Renal cortex interstitium (tissue), 11 donors: ENCODE measurements at regions not wholly inside any gene's neighbourhood (a gene's known extent, or its start where the extent isn't known, plus 50 kb on each side); places are given as distances from the start of the nearest gene placed in this dataset.
"Not testable (repeated sequence)": the region's sequence is repeated elsewhere in the genome, so short reads cannot be mapped to it uniquely, and the experiment has no call there.

Source experiments
- DNase-seq, 11 donors: peaks; one replicate each; pipeline ENCODE4 v3.0.0-alpha.2; 2013; ENCODE audit warnings: low read depth in 9 of 11, low spot score in 4 of 11; ENCODE audit errors: extremely low read depth in 1 of 11

DNA sequence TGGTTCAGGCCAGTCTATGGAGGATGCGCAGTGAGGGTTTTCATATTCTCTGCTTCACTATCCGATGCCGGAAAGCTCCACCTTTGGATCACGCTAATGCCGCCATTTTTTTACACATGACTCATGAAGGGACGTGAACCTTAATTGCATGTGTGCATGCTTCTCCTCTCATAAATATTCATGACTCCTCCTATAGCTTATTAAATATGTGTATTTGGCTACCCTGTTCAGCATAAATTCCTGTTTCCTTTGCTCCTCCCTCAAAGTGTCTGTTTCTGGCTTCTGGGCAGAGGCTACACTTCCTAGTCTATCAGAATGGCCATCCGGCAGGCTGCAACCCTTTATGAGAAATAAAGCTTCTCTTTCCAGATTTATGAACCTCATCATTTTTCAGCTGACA is 1890.8 kb downstream of the KHDRBS2 start:
- not testable (repeated sequence) for DNase-seq

DNA sequence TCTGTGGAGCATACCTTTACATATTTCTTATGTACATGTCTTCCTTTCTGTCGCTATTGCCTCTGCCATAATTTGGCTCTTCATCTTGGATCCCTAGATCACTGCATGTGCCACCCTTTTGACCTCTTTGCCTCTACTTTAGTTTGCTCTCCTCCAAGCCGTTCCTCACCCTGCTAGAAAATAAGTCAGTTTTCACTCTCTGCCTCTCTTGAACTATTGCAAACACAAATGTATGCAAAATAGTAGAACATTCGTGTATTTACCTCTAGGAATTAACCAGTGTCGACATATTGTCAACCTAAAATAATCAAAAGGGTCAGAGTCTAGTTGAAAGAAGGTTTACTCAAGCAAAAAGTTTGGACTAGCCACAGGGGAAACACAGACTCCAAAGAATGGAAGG is 1893.1 kb downstream of the KHDRBS2 start:
- not testable (repeated sequence) for DNase-seq

DNA sequence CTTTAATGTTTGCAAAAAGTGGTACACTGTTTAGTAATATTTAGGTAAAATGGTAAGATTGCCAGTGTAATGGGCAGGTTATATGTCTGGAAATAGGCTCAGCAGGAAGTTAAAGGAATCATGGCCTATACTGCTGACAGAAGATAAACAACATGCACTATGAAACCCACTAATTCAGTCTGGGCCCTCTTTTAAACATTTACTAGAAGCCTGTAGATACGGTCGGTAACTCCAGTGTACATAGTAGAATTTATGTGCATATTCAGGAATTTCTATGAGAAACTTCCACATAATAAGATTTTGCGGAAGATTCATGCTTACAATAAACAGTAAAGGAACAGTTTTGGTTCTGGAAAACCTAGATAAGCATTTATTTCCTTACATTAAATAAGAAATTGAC is 1896.9 kb downstream of the KHDRBS2 start:
- DNase-seq: not testable (repeated sequence)

DNA sequence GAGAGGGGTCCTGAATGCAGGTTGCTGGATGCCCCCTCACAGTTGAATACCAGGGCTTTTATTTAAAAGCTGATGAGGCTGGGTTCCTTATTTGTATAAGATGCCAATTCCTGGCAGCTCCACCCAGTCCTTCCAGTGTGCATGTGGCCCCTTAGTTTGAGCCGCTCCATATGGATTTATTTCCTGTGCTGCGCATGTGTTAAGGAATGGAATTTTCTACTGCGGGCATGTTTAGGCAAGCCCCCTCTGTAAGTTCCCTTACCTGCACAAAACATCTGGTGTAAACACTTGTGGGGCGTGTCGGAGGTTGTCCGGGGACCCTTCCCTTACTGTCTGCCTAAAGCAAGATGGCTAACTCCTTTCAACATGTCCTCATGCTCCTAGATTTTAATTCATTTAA is 1901.4 kb downstream of the KHDRBS2 start:
- DNase-seq: not testable (repeated sequence)

DNA sequence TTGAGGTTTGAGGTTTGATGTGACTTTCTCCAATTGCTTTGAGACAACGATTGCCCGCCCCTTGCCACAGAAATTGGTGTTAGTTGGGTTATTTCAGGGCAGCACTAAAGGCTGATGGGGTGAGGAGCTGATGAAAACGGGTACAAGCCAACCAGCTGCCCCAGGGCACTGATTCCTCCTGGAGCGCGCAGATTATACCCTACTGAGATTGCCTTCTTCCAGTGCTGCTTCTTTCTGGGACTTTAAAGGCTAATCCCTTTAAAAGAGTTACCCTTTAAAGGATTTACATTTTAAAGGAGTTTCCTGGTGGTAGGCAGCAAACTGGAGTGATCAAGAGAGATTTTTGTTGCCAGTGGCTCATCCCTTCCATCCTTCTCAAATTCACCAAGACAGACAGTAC is 1903.3 kb downstream of the KHDRBS2 start:
- DNase-seq: not testable (repeated sequence)

DNA sequence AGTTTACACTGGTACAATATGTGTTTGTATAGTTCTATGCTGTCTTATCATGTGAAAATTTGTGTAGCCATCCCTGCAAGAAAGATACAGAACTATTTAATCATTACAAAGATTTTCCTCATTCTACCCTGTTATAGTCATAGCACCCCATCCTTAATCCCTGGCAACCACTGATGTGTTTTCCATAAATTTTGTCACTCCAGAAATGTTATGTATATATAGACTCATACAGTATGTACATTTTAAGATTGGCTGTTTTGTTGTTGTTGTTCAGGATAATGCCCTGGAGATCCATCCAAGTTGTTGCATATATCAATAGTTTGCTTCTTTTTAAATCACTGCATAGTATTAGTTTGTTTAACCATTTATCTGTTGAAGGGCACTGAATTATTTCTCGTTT is 1911.9 kb downstream of the KHDRBS2 start:
- DNase-seq: not testable (repeated sequence)

DNA sequence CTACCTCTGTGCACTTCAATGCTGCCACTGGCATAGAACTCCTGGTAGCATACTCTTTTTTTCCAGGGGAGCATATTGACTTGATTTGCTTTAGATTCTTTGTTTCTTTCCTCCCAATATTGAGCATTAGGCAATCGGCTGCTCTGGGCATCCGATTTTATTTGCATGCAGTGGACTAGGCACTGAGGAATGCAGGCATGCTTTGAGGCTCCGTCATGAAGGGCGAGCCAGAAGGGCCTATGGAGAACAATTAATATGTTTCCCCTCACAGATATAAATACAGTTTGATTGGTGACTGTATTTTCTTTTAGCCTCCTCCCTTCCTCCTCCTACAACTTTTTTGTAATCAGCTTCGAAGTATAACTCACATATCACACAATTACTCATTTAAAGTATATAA is 1918.2 kb downstream of the KHDRBS2 start:
- DNase-seq: not testable (repeated sequence)

DNA sequence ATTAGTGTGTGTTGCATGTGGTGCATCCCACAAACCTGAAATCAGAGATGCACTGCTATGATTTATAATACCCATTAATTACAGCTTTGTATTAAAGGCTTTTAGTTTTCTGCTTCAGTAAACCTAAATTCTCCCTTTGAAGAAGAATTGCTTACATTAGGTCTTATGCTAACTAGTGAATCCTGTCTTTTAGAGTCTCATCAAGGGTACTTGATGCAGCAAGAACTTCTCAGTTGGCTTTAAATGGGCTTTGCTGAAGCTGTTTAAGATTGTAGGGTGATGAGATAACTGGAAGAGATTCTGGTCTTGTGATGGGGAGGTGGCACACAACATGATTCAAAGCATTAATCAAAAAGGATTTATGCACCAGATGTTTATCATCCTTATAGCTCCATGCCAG is 1920.1 kb downstream of the KHDRBS2 start:
- DNase-seq: peak in 3 of 11 donors; percentile 3 to 16 (median 13)

DNA sequence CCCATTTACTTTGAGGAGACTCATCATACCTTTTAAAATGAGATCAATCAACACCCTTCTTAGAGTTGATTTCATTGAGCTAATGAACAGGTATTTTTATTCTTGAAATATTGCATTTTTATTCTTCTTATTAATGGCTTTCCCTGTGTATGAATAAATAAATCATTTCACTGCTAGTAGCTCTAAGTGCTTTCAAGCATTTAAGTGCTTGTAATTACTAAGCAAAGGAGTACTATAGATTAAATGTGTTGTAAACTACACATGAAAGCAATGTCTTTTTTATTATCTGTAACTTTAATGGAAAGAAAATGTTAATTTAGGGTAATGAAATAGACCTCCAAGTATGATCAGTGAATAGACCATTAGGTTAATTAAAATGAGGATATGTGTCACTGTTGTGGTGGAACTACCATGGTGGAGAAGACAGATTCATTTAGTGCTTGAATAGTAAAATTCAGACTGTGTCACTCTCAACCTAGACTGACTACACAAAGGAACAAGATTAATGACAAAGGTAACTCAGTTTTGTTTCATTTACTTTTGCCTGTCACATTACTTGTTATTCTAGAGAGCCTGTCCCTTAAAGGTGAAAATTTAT is 1943.5 kb downstream of the KHDRBS2 start:
- not testable (repeated sequence) for DNase-seq

DNA sequence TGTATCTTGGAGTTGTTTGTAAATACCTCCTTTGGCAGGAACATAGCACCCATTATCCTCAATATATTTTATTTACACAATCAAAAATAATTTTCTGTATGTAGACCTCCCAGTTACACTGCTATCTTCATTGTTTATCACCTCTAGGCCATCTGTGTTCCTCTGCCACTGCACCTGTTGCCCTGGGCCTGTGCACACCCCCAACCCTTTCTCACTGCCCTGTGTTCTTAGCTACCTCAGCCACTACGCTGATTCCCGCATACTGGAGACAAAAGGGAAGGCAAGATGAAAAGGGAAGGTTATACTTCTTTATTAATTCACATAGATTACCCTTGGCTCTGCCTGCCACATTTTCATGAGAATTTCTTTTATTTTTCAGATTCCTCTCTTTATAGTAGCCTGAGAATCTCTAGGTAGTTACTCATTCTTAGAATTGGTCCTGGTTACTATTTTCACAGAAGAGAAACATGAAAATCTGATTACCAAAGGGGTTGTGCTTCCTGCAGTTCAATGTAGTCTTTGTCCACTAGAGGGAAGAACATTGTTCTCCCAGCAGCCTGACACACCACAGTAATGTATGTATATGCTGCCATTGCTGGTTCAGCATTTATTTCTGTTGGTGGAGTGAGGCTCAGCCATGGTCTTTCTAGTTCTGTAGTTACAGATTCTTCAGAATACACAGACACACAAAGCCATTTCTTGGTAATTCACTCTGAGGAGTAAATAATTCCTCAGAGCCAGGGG is 1947.5 kb downstream of the KHDRBS2 start:
- not testable (repeated sequence) for DNase-seq

DNA sequence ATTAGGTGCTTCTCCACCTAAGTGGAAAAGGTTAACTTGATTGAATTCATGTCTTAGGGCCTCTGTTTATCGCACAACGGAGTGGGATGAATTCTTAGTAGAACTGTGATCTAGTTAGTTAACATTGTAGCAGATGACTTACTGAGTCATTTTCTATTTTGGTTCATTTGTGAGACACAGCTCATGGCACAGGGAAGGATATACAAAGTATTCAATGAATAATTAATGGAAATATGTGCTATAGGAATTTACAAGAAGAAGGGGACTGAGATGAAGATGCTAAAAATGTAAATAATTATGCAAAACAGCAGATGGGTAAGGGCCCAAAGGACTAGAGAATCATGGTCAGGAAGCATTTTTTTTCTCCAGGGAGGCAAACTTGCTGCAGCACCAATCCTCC is 1950.9 kb downstream of the KHDRBS2 start:
- DNase-seq: not testable (repeated sequence)

DNA sequence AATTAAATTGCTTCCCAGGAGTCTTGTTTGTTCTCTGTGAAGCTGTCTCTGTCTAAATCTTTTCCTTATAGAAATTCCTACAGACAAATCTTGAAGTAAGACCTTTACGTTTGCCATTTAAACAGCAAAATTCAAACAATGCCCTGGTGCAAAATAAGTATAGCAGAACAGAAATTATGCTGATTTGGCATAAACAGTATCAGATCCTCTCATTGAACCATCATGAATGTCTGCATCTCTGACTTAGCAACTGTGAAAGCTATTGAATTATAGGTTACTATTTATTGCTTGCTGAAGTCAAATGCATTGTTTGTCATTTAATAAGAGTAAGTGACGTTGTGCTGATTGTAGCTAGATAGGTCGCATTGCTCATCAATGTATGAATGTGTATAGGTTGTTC is 1952.3 kb downstream of the KHDRBS2 start:
- not testable (repeated sequence) for DNase-seq

DNA sequence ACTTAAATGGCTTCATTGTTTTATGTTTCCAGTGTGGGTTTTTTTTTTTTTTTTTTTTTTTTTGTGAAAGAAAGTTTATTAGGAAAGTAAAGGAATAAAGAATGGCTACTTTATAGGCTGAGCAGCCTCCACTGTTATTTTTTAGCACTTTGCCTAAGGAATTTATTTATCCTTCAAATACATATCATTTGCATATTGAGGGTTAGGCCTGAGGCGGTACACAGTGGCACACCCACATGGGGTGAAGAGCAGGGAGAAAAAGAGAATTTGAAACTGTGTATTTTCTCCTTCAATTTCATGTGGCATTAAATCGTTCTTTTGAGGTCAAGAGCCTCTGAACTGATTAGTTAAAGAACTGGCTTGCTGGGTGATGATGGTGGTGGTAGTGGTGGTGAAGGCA is 1977.1 kb downstream of the KHDRBS2 start:
- DNase-seq: not testable (repeated sequence)
